OCI-LY3 (cell line): ENCODE measurements at regions not wholly inside any gene's neighbourhood (a gene's known extent, or its start where the extent isn't known, plus 50 kb on each side); places are given as distances from the start of the nearest gene placed in this dataset.

Experiments used
- EZH2phosphoT487 ChIP-seq: fragments of 200-600 bp; shearing (Covaris generic); IDR thresholded peaks from 2 replicates; pipeline ENCODE4 v1.6.1; 2018; ENCODE audit warnings: antibody characterized with exemption, mixed run types, low read depth
- TF ChIP-seq, protein P1 (sequence below): fragments of 200-600, 300-600 bp; sonication (generic); IDR thresholded peaks from 2 replicates; pipeline ENCODE4 v1.5.1; 2014; ENCODE audit warnings: antibody characterized with exemption, low read length, low read depth

DNA sequence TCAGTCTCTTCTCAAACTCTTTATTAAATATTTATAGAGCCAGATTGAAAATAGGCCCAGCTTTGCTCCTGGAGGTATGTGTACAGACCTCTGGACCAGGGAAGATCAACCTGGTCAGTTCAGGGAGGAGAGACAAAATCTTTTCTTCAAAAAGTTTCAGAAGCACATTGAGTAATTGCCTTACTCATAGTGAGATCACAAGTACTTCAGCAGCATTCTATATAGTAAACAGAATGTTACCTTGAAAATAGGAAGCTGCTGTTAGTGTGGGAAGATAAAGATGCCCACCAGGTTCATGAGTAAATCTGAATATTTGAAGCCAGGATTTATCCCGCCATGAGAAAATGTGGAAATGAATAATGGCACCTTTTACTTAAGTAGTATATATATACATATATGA is 665.9 kb upstream of the CITED2 start:
- TF ChIP-seq, protein P1, sequence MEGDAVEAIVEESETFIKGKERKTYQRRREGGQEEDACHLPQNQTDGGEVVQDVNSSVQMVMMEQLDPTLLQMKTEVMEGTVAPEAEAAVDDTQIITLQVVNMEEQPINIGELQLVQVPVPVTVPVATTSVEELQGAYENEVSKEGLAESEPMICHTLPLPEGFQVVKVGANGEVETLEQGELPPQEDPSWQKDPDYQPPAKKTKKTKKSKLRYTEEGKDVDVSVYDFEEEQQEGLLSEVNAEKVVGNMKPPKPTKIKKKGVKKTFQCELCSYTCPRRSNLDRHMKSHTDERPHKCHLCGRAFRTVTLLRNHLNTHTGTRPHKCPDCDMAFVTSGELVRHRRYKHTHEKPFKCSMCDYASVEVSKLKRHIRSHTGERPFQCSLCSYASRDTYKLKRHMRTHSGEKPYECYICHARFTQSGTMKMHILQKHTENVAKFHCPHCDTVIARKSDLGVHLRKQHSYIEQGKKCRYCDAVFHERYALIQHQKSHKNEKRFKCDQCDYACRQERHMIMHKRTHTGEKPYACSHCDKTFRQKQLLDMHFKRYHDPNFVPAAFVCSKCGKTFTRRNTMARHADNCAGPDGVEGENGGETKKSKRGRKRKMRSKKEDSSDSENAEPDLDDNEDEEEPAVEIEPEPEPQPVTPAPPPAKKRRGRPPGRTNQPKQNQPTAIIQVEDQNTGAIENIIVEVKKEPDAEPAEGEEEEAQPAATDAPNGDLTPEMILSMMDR: no peak
- TF ChIP-seq EZH2phosphoT487: no peak
